ENCODE measurements at regions not wholly inside any gene's neighbourhood (a gene's known extent, or its start where the extent isn't known, plus 50 kb on each side); places are given as distances from the start of the nearest gene placed in this dataset.

- Histone ChIP-seq H3K9me3 (ENCODE audit: control insufficient read depth in 4 of 4, low read length in 3 of 4) (peaks cover 9 to 19% (median 14%) of the 10 kb centered on the region in 4 donors), H3K36me3 (ENCODE audit: control insufficient read depth in 4 of 4, insufficient read depth in 3 of 4, low read depth in 1 of 4, low read length in 3 of 4) (no peaks in the 10 kb centered on the region), H3K4me1 (ENCODE audit: control insufficient read depth in 4 of 4, insufficient read depth in 4 of 4, low read length in 3 of 4) (no peaks in the 10 kb centered on the region), H3K27ac (ENCODE audit: low read depth in 1 of 2, low read length in 2 of 2) (no peak overlapping the region), H3K9ac (ENCODE audit: low read depth in 1 of 2, low read length in 2 of 2) (no peak overlapping the region), H3K4me3 (ENCODE audit: low read depth in 1 of 3, low read length in 3 of 3) (no peak overlapping the region), H3K27me3 (ENCODE audit: control insufficient read depth in 4 of 4, insufficient read depth in 4 of 4, low read length in 3 of 4) (no peaks in the 10 kb centered on the region)
- TF ChIP-seq RXRA (IDR thresholded peaks at IDR 0.05) = no peak
- no peak for TF ChIP-seq RAD21 (IDR thresholded peaks at IDR 0.05)
- TF ChIP-seq SP1 (IDR thresholded peaks at IDR 0.05) = no peak
- no peak for TF ChIP-seq YY1 (IDR thresholded peaks at IDR 0.05)
- no peak for TF ChIP-seq GABPA (IDR thresholded peaks at IDR 0.05 in 1 of 2, conservative IDR thresholded peaks at IDR 0.05 in 1 of 2)
- TF ChIP-seq TAF1 (conservative IDR thresholded peaks at IDR 0.05) = no peak
- TF ChIP-seq REST (IDR thresholded peaks at IDR 0.05) = no peak
- no peak for TF ChIP-seq ATF3 (IDR thresholded peaks at IDR 0.05)
- TF ChIP-seq JUND (IDR thresholded peaks at IDR 0.05) = no peak
- no peak for TF ChIP-seq FOXA1 (IDR thresholded peaks at IDR 0.05)
- no peak for TF ChIP-seq CTCF (IDR thresholded peaks at IDR 0.05; ENCODE audit: low read depth, low read length, missing input control)
- no peak for TF ChIP-seq NR2F2 (IDR thresholded peaks at IDR 0.05)
- no peak for TF ChIP-seq ZBTB33 (IDR thresholded peaks at IDR 0.05)
- WGBS = 32% methylated on average over 2 of the region's 2 CpGs
- DNase-seq (ENCODE audit: low spot score) = no peak
Observed at GRCh38 chr14:49446801-49447200, 139.4 kb downstream of the RPS29 start.

- H3K4me1 ChIP-seq (ENCODE audit: control insufficient read depth in 4 of 4, insufficient read depth in 4 of 4, low read length in 3 of 4) = no peaks in the 10 kb centered on the region
- peaks cover 0 to 2% (median 0%) of the 10 kb centered on the region in 4 donors for H3K27me3 ChIP-seq (ENCODE audit: control insufficient read depth in 4 of 4, insufficient read depth in 4 of 4, low read length in 3 of 4)
- no peak overlapping the region for H3K27ac ChIP-seq (ENCODE audit: low read depth in 1 of 2, low read length in 2 of 2)
- peaks cover 0 to 5% (median 0%) of the 10 kb centered on the region in 4 donors for H3K9me3 ChIP-seq (ENCODE audit: control insufficient read depth in 4 of 4, low read length in 3 of 4)
- no peak overlapping the region for H3K9ac ChIP-seq (ENCODE audit: low read depth in 1 of 2, low read length in 2 of 2)
- H3K36me3 ChIP-seq (ENCODE audit: control insufficient read depth in 4 of 4, insufficient read depth in 3 of 4, low read depth in 1 of 4, low read length in 3 of 4) = no peaks in the 10 kb centered on the region
- no peak overlapping the region for H3K4me3 ChIP-seq (ENCODE audit: low read depth in 1 of 3, low read length in 3 of 3)
- no peak for DNase-seq (ENCODE audit: low spot score)
- no peak for TF ChIP-seq EGR1 (IDR thresholded peaks at IDR 0.05; ENCODE audit: low read depth in 2 of 2)
- no peak for TF ChIP-seq REST (IDR thresholded peaks at IDR 0.05)
- no peak for TF ChIP-seq FOXA1 (IDR thresholded peaks at IDR 0.05)
- no peak for TF ChIP-seq ATF3 (IDR thresholded peaks at IDR 0.05)
- no peak for TF ChIP-seq GABPA (IDR thresholded peaks at IDR 0.05 in 1 of 2, conservative IDR thresholded peaks at IDR 0.05 in 1 of 2)
- TF ChIP-seq JUND (IDR thresholded peaks at IDR 0.05) = no peak
- no peak for TF ChIP-seq SP1 (IDR thresholded peaks at IDR 0.05)
- TF ChIP-seq FOXA2 (IDR thresholded peaks at IDR 0.05) = no peak
- TF ChIP-seq TAF1 (conservative IDR thresholded peaks at IDR 0.05) = no peak
- WGBS = 80% methylated on average over 4 of the region's 4 CpGs
Observed at GRCh38 chr14:49438256-49438770, 147.9 kb downstream of the RPS29 start.
